HepG2 (cell line): ENCODE measurements at regions not wholly inside any gene's neighbourhood (a gene's known extent, or its start where the extent isn't known, plus 50 kb on each side); places are given as distances from the start of the nearest gene placed in this dataset.

Experiments
- ATAC-seq: fragments of 200-7000 bp; cut with Tn5 transposase; 3 replicates; pipeline ENCODE4 v1.9.1; 2020; ENCODE audit warnings: mild to moderate bottlenecking, moderate library complexity
- BruUV-seq: library from RNA; stranded (reverse); fragments of 400-500 nt; replicated peaks from 2 replicates; lab custom pipeline; 2021; lab: Mats Ljungman, UMichigan
- CTCF ChIA-PET: fragments of 300-600 bp; formaldehyde crosslinking; extraction: SDS; loops from one replicate; lab custom pipeline; 2021; ENCODE audit warnings: low total read pairs, inconsistent platforms, low intra/inter-chr PET ratio; lab: Yijun Ruan, JAX
- POLR2A ChIA-PET: fragments of 350-600 bp; sonication (Branson Sonifier 250); formaldehyde crosslinking; loops from one replicate; lab custom pipeline; 2020; ENCODE audit warnings: antibody characterized with exemption, inconsistent platforms; lab: Yijun Ruan, JAX
- DNase-seq: peaks from one replicate; pipeline ENCODE4 v3.0.0-alpha.2; 2015; ENCODE audit warnings: low spot score
- FAIRE-seq: peaks from 3 replicates; lab custom pipeline; 2011; peaks lifted over from hg19 to GRCh38; lab: Jason Lieb, UNC
- H2AFZ ChIP-seq: one replicate; pipeline ENCODE4 v1.6.1; 2011; ENCODE audit warnings: low read length, inconsistent platforms
- H3K27ac ChIP-seq: fragments of 300-600 bp; 3 replicates; pipeline ENCODE4 v1.8.0; 2011; ENCODE audit warnings: mixed run types, mild to moderate bottlenecking, mixed read lengths, low read length, inconsistent platforms; ENCODE audit not compliant: insufficient read depth; ENCODE audit errors: extremely low read length
- H3K27me3 ChIP-seq, 2 experiments: fragments of 200-600 bp in 1 of 2; 2 replicates in 1 of 2; 3 replicates in 1 of 2; pipeline versions ENCODE4 v1.6.0 to v1.8.0; 2011; ENCODE audit warnings: low read length in 2 of 2, mild to moderate bottlenecking in 2 of 2, moderate library complexity in 2 of 2, inconsistent platforms in 1 of 2; ENCODE audit not compliant: insufficient read depth in 2 of 2, control insufficient read depth in 1 of 2
- H3K36me3 ChIP-seq, 2 experiments: fragments of 200-600 bp in 1 of 2; replicated peaks in 1 of 2; 2 replicates in 1 of 2; 3 replicates in 1 of 2; pipeline versions ENCODE4 v1.5.1 to v1.8.0; 2011; ENCODE audit warnings: low read length in 2 of 2, inconsistent platforms in 1 of 2; ENCODE audit not compliant: insufficient read depth in 2 of 2, control insufficient read depth in 1 of 2
- H3K4me1 ChIP-seq: 2 replicates; pipeline ENCODE4 v1.5.1; 2012; ENCODE audit warnings: low read length, inconsistent platforms; ENCODE audit not compliant: insufficient read depth
- H3K4me2 ChIP-seq: 2 replicates; pipeline ENCODE4 v1.6.0; 2011; ENCODE audit warnings: low read depth, low read length, inconsistent platforms
- H3K4me3 ChIP-seq, 3 experiments: fragments of 200-600 bp in 1 of 3; sonication (generic), shearing (Covaris generic) in 1 of 3; replicated peaks in 1 of 3; 2 replicates each; pipeline ENCODE4 v1.5.1; 2011 to 2016; ENCODE audit warnings: low read length in 3 of 3, inconsistent platforms in 2 of 3, low read depth in 2 of 3, mild to moderate bottlenecking in 2 of 3, control low read depth in 1 of 3, mixed read lengths in 1 of 3; ENCODE audit not compliant: insufficient read depth in 1 of 3
- H3K79me2 ChIP-seq: one replicate; pipeline ENCODE4 v1.6.1; 2011; ENCODE audit warnings: low read length, inconsistent platforms; ENCODE audit not compliant: insufficient read depth
- H3K9ac ChIP-seq: 2 replicates; pipeline ENCODE4 v1.6.0; 2011; ENCODE audit warnings: mild to moderate bottlenecking, low read depth, low read length, inconsistent platforms; ENCODE audit not compliant: insufficient read depth
- H3K9me3 ChIP-seq: 2 replicates; pipeline ENCODE4 v1.5.1; 2012; ENCODE audit warnings: mild to moderate bottlenecking, low read length
- H4K20me1 ChIP-seq: 2 replicates; pipeline ENCODE4 v1.6.0; 2011; ENCODE audit warnings: inconsistent platforms, mild to moderate bottlenecking, low read length, moderate library complexity; ENCODE audit not compliant: insufficient read depth
- ASH2L ChIP-seq: fragments of 300-600, 200-600 bp; sonication (generic); IDR thresholded peaks from 2 replicates; pipeline ENCODE4 v1.7.0; 2017; ENCODE audit warnings: low read depth, mild to moderate bottlenecking, moderate library complexity, mixed read lengths, low read length; ENCODE audit not compliant: insufficient read length
- DRAP1 ChIP-seq: IDR thresholded peaks from 2 replicates; pipeline ENCODE4 v1.6.1; 2016; ENCODE audit warnings: missing genetic modification reagents, missing compliant biosample characterization
- MZF1 ChIP-seq: sonication (generic); formaldehyde crosslinking; IDR thresholded peaks from 2 replicates; pipeline ENCODE4 v1.8.1; 2023; ENCODE audit warnings: mild to moderate bottlenecking, missing genetic modification reagents, borderline replicate concordance
- POGK ChIP-seq: sonication (generic); formaldehyde crosslinking; conservative IDR thresholded peaks from 2 replicates; pipeline ENCODE4 v1.8.0; 2022; ENCODE audit warnings: mild to moderate bottlenecking, moderate library complexity, missing genetic modification reagents
- ZBTB7B ChIP-seq: sonication (generic); formaldehyde crosslinking; IDR thresholded peaks from 2 replicates; pipeline ENCODE4 v1.4.0; 2020; ENCODE audit warnings: missing genetic modification reagents
- ZNF44 ChIP-seq: sonication (generic); formaldehyde crosslinking; IDR thresholded peaks from 2 replicates; pipeline ENCODE4 v1.5.1; 2020; ENCODE audit warnings: mild to moderate bottlenecking, missing genetic modification reagents
- ZNF589 ChIP-seq: sonication (generic); formaldehyde crosslinking; conservative IDR thresholded peaks from 2 replicates; pipeline ENCODE4 v1.8.0; 2022; ENCODE audit warnings: mild to moderate bottlenecking, moderate library complexity, missing genetic modification reagents
- ZSCAN5A ChIP-seq: sonication (generic); formaldehyde crosslinking; IDR thresholded peaks from 2 replicates; pipeline ENCODE4 v1.8.0; 2022; ENCODE audit warnings: mild to moderate bottlenecking, missing genetic modification reagents, borderline replicate concordance
- WGBS: methylation state at CpG from one replicate; pipeline ENCODE4 v1.1.6; 2017; ENCODE audit warnings: low lambda C conversion rate; 5-methylcytosine and 5-hydroxymethylcytosine counted together
- in situ Hi-C: cut with HindIII; loops from 2 replicates; pipeline ENCODE4 v1.10.0; 2017; ENCODE audit warnings: low pct_unique_long_range_greater_than_20kb; ENCODE audit not compliant: extremely low pct_ligation_motif_present
- intact Hi-C: fragments of 100-400 bp; cut with micrococcal nuclease; formaldehyde crosslinking; loops from one replicate; pipeline ENCODE4 v1.10.0; 2022; ENCODE audit not compliant: unreplicated experiment

GRCh38 chr12:115215544-115215943 lies 531.6 kb upstream of the TBX3 start:
- FAIRE-seq (no peak), ATAC-seq (no peak), DNase-seq (no peak)
- H3K79me2 ChIP-seq, result no peaks in the 10 kb centered on the region
- no peak overlapping the region for H3K4me2 ChIP-seq
- ChIA-PET POLR2A (no interaction called here), CTCF (no interaction called here)
- WGBS, result 28% methylated on average over 3 of the region's 3 CpGs
- no peak overlapping the region for H3K4me3 ChIP-seq
- H3K9ac ChIP-seq, result no peak overlapping the region
- in situ Hi-C loops, result no loop called here
- H3K4me1 ChIP-seq, result no peaks in the 10 kb centered on the region
- intact Hi-C loops, result no loop called here
- H3K36me3 ChIP-seq, result no peaks in the 10 kb centered on the region
- no peaks in the 10 kb centered on the region for H4K20me1 ChIP-seq
- TF ChIP-seq ZNF44 (CRISPR knock-in tag), result no peak
- TF ChIP-seq DRAP1 (CRISPR knock-in tag), result no peak
- no peak for TF ChIP-seq ZBTB7B (CRISPR knock-in tag)
- TF ChIP-seq POGK (CRISPR knock-in tag), result no peak
- TF ChIP-seq ZSCAN5A, result no peak
- TF ChIP-seq ASH2L, result no peak
- no peak for TF ChIP-seq MZF1 (CRISPR knock-in tag)
- no peak for TF ChIP-seq ZNF589 (CRISPR knock-in tag)
- H3K27ac ChIP-seq, result no peak overlapping the region
- BruUV-seq, result no TSS peak
- H3K9me3 ChIP-seq, result no peaks in the 10 kb centered on the region
- peaks cover 0 to 2% of the 10 kb centered on the region in 2 experiments; a peak in 2 of 5 replicates for H3K27me3 ChIP-seq
- no peak overlapping the region for H2AFZ ChIP-seq
